AG04449 (cell line): ENCODE measurements at regions not wholly inside any gene's neighbourhood (a gene's known extent, or its start where the extent isn't known, plus 50 kb on each side); places are given as distances from the start of the nearest gene placed in this dataset.

Source experiments
- CTCF ChIA-PET: fragments of 350-600 bp; formaldehyde crosslinking; extraction: SDS; loops from one replicate; lab custom pipeline; 2021; ENCODE audit warnings: antibody characterized with exemption; lab: Yijun Ruan, JAX
- POLR2A ChIA-PET: fragments of 400-600, 350-600 bp; formaldehyde crosslinking; extraction: SDS; loops from one replicate; lab custom pipeline; 2020; ENCODE audit warnings: antibody characterized with exemption, inconsistent platforms; lab: Yijun Ruan, JAX
- DNase-seq: peaks from one replicate; pipeline ENCODE4 v3.0.0-alpha.2; 2010; ENCODE audit warnings: low read depth, low spot score
- H3K4me3 ChIP-seq: 2 replicates; pipeline ENCODE4 v1.5.1; 2011; ENCODE audit warnings: low read depth, mild to moderate bottlenecking, control low read depth, low read length
- CTCF ChIP-seq: IDR thresholded peaks from one replicate; pipeline ENCODE4 v1.5.1; 2011; ENCODE audit warnings: mild to moderate bottlenecking, moderate library complexity, low read length, control low read depth, inconsistent platforms; ENCODE audit not compliant: insufficient read depth; ENCODE audit errors: missing control alignments

GRCh38 chr12:91811481-91812287 is 334.0 kb downstream of the BTG1 start:
- CTCF ChIA-PET, result interaction anchor here (0.6 to 5.3 kb wide), 62 partner anchors 9 to 837 kb away, joined by 3 to 43 read pairs (median 4); partner anchors contain the start of gene BTG1
- DNase-seq, result no peak
- peak; percentile 54 for TF ChIP-seq CTCF
- no peak overlapping the region for H3K4me3 ChIP-seq
- POLR2A ChIA-PET, result interaction anchor here (2.0 kb wide), 1 partner anchor 333 kb away, joined by 26 read pairs; the partner anchor contains the start of gene BTG1

GRCh38 chr12:91810531-91811451 is 334.9 kb downstream of the BTG1 start:
- no peak for TF ChIP-seq CTCF
- POLR2A ChIA-PET, result interaction anchor here (2.0 kb wide), 1 partner anchor 334 kb away, joined by 26 read pairs; the partner anchor contains the start of gene BTG1
- CTCF ChIA-PET, result interaction anchor here (0.6 to 5.3 kb wide), 53 partner anchors 10 to 838 kb away, joined by 3 to 43 read pairs (median 5); partner anchors contain the start of gene BTG1
- DNase-seq, result no peak
- no peak overlapping the region for H3K4me3 ChIP-seq

GRCh38 chr12:91810077-91810476 is 335.6 kb downstream of the BTG1 start:
- no peak for DNase-seq
- CTCF ChIA-PET, result interaction anchor here (0.7 to 5.3 kb wide), 11 partner anchors 9 to 753 kb away, joined by 3 to 43 read pairs (median 10); partner anchors contain the start of gene BTG1
- POLR2A ChIA-PET, result interaction anchor here (2.0 kb wide), 1 partner anchor 335 kb away, joined by 26 read pairs; the partner anchor contains the start of gene BTG1
- no peak for TF ChIP-seq CTCF
- H3K4me3 ChIP-seq, result no peak overlapping the region

GRCh38 chr12:91805031-91805430 is 340.6 kb downstream of the BTG1 start:
- ChIA-PET CTCF (interaction anchor here (1.9 kb wide), 1 partner anchor 22 kb away, joined by 5 read pairs; no protein-coding TSS in a partner anchor), POLR2A (no interaction called here)
- DNase-seq, result no peak
- no peak overlapping the region for H3K4me3 ChIP-seq
- no peak for TF ChIP-seq CTCF

- ChIA-PET CTCF (interaction anchor here (0.7 to 1.9 kb wide), 3 partner anchors 8 to 423 kb away, joined by 3 to 5 read pairs (median 3); no protein-coding TSS in a partner anchor), POLR2A (no interaction called here)
- TF ChIP-seq CTCF, result no peak
- no peak for DNase-seq
- no peak overlapping the region for H3K4me3 ChIP-seq
Observed at GRCh38 chr12:91804533-91804932, 341.1 kb downstream of the BTG1 start.
